Kasumi-1 (cell line): ENCODE measurements at regions not wholly inside any gene's neighbourhood (a gene's known extent, or its start where the extent isn't known, plus 50 kb on each side); places are given as distances from the start of the nearest gene placed in this dataset.
"Not testable (repeated sequence)": the region's sequence is repeated elsewhere in the genome, so short reads cannot be mapped to it uniquely, and the experiment has no call there.

Source experiments
- DNase-seq, 2 experiments: peaks; one replicate each; lab custom pipeline; 2025; lab: John Stamatoyannopoulos, UW

GRCh38 chr5:107068782-107069181 lies 602.0 kb downstream of the EFNA5 start:
- DNase-seq, result no peak

- DNase-seq, result no peak
Measured at GRCh38 chr5:107067395-107067794, 603.3 kb downstream of the EFNA5 start.

GRCh38 chr5:107063511-107063910 lies 607.2 kb downstream of the EFNA5 start:
- DNase-seq, result no peak

DNA sequence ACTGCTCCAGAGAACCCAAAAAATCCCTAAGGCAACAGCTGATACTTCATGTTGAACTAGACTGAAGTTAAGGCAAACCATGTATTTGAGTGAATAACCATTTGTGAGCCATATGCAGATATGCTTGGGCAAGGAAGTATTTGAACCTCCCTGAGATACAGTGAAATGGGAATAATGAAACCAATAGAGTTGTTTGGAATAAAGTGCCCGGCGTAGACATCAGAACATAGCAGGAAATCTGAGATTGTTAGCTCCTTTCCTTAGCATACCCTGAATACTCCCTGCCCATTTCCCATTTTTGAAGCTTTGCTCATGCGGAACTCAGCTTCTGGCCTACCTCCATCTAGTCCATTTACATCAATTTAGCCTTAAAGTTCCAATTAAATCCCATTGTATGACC lies 611.9 kb downstream of the EFNA5 start:
- no peak for DNase-seq

DNA sequence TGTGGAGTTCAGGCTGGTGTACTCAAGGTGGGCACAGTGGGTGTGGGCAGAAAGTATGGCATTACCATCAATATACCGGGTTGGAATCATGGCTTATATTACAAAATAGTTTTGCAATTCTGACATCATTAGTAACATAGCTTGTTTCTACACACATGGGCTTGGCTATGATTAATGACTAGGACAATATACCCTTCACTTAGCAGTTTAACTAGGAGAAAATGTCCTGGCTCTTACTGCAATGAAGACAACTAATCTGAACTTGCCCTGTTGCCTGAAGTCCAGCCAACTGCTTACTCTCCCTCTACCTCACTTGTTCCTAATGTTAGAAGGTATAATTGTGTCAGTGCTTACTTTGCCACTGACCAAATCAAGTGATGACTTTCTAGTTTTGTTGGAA lies 612.5 kb downstream of the EFNA5 start:
- DNase-seq, result no peak

DNA sequence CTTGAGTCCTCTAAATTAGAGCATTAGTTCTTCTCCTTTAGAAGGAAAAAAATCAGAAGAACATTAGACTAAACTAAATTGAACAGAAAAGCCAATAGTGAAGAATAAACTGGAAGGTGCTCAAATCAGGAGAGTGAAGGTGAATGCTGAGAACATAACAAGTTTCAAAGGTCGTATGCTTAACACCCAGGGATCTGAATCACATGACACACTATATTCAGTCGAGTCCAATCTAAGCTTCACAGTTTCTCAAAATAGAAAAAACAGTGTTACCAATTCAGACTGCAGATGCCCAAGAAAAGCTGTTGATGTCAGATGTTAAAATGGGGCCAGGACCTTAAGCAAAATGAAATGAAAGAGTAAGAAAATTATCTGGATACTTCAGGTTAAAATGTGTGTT lies 614.5 kb downstream of the EFNA5 start:
- DNase-seq, result no peak

DNA sequence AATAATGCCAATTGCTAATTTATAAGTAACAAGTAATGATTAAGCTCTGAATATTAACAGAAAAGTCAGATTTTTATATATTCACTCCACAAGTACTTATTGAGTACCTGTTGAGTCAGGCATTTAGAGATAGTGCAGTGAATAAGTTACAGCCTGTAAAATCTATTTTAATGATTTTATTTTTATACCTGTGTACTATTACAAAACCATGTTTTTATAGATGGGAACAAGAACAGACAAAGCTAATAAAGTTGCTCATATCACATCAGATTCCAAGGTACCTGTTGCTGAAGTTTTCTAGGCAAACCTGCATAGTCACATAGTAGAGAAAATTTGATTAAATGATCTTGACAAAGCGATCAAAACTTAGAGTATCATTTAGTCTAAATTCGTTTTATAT lies 623.7 kb downstream of the EFNA5 start:
- DNase-seq, result no peak

DNA sequence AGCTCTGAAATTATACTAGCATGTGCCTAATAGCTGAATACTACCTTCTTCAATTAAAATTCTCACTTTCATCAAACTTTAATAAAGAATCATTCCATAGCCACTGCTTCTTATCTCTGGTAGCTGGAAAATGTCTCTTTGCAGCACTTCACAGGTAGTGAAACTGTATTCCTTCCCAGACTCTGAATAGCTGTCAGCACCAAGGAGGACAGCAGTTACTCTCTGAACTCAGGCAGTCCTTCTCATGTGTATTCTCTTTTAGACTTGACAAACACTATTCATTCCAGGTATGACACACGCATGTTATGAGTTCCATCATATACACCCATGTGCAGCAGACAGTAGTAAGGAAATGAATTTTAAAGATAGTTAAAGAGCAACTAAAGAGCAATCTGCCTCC lies 627.1 kb downstream of the EFNA5 start:
- no peak for DNase-seq

DNA sequence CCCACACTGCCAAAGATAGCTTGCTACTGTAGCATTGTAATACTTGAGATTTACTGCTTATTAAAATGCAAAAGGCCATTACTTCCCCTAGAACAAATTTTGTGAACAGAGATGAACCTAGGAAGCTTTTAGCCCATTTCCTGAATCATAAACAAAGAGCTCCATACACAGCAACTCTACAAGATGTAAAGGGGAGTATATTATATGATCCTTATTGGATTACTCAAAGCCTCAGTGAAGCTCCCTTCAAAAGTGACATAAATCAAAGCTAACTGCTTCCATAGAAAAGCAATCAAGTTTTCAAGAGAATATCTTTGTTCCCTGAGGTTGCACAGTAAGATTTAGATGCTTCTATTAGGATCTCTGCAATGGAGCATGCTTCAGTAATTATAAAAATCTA lies 629.8 kb downstream of the EFNA5 start:
- no peak for DNase-seq

GRCh38 chr5:107032629-107033028 lies 638.1 kb downstream of the EFNA5 start:
- DNase-seq, result no peak

- no peak for DNase-seq
Measured at GRCh38 chr5:107028938-107029337, 641.8 kb downstream of the EFNA5 start.

GRCh38 chr5:107025712-107026497 lies 644.8 kb downstream of the EFNA5 start:
- no peak for DNase-seq

- no peak for DNase-seq
Measured at GRCh38 chr5:107023732-107024131, 647.0 kb downstream of the EFNA5 start.

DNA sequence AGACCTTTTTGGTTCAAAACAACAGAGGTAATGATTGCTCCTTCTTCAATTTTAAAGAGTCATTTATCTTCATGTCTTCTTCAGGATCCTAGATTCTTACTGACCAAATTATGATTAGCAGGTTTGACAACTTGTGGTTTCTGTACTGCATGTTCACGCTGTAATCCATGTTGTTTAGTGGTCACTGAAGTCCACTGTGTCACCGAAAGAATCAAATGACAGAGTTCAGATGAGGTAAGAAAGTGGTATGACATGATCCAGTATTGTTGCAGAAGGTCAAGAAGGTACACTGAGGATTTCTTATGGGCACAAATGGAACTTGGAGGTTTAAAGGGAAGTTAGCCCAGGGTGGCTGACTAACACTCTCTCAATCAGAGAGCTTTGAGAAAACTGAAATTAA lies 649.2 kb downstream of the EFNA5 start:
- DNase-seq, result no peak

DNA sequence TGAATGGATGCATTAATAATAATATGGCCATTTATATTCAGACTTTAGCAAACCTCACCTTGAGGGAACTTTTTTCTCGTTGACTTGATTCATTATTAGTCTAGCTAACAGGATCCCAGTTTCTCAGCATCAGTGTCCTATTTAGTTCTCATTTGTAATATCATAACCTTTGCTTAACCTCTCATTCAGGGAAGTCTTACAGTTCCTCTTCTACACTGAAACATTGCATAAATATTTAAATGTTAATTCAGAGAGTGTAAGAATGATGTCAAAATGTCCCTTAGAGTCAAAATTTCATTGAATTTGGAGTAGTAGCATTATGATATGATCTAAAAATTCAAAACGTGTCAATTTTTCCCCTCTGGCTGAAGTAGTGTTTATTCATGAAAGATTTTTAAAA lies 650.1 kb downstream of the EFNA5 start:
- DNase-seq, result no peak

GRCh38 chr5:107017616-107018015 lies 653.1 kb downstream of the EFNA5 start:
- DNase-seq, result no peak

GRCh38 chr5:107012371-107012770 lies 658.4 kb downstream of the EFNA5 start:
- no peak for DNase-seq

DNA sequence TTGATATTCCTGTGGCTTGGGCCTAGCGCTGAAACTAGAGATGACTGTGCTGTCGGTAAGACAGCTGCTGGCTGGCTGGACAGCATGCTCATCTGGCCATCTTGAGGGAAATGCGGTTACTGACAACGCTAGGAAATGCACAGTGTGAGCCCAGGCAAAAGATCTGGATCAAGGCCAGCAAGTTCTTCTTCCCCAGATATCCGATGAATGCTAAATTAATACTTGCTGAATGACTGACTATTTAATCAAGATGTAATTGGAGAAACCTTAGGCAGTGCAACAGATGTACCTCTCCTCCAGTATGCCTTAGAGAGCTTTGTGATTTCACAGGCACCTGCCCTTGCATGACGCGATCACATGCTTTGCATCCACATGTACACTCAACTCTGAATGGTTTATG lies 659.1 kb downstream of the EFNA5 start:
- no peak for DNase-seq

GRCh38 chr5:107010060-107010459 lies 660.7 kb downstream of the EFNA5 start:
- DNase-seq, result no peak

- no peak for DNase-seq
Measured at GRCh38 chr5:107005653-107006052, 665.1 kb downstream of the EFNA5 start.

- DNase-seq, result no peak
Measured at GRCh38 chr5:107005161-107005560, 665.6 kb downstream of the EFNA5 start.

- DNase-seq, result no peak
Measured at GRCh38 chr5:107002115-107002514, 668.6 kb downstream of the EFNA5 start.

GRCh38 chr5:106999506-106999905 lies 671.2 kb downstream of the EFNA5 start:
- not testable (repeated sequence) for DNase-seq

DNA sequence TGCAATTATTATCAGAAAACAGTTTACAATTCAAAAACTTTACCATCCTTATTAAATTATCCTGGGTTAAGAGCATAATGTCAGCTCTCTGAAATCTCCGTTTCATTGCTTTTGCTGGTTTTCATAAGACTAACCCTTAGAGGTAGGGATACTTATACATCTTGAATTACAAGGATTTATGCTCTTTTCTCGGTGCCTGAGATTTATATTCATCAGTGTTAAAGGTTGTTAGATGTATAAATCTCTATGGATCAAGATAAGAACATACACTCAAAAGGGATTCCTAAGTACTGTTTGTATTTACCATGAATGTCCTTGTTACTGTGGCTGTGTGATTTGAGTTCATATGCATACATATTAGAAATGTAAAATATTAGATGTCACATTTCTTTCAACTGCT lies 684.7 kb downstream of the EFNA5 start:
- DNase-seq, result no peak
